ENCODE measurements at regions not wholly inside any gene's neighbourhood (a gene's known extent, or its start where the extent isn't known, plus 50 kb on each side); places are given as distances from the start of the nearest gene placed in this dataset.

DNA sequence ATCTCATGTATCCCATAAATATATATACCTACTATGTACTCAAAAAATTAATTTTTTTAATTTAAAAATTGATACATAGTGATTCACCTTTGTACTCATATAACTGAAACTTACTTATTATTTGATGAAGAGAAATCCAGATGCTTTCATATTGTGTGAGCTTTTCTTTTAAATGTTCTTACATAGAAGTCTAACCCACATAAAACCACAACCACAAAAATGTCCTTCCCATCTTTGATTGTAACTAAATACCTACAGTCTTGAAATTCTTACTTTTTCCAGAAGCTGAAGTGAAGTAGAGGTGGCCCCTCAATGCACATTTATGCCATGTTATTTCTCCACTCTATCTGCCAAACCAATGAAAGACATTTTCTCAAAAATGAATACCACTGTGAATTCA lies 117.9 kb upstream of the COL5A2 start:
- no peak for TF ChIP-seq POLR2A (IDR thresholded peaks at IDR 0.05)
- TF ChIP-seq, protein P1, sequence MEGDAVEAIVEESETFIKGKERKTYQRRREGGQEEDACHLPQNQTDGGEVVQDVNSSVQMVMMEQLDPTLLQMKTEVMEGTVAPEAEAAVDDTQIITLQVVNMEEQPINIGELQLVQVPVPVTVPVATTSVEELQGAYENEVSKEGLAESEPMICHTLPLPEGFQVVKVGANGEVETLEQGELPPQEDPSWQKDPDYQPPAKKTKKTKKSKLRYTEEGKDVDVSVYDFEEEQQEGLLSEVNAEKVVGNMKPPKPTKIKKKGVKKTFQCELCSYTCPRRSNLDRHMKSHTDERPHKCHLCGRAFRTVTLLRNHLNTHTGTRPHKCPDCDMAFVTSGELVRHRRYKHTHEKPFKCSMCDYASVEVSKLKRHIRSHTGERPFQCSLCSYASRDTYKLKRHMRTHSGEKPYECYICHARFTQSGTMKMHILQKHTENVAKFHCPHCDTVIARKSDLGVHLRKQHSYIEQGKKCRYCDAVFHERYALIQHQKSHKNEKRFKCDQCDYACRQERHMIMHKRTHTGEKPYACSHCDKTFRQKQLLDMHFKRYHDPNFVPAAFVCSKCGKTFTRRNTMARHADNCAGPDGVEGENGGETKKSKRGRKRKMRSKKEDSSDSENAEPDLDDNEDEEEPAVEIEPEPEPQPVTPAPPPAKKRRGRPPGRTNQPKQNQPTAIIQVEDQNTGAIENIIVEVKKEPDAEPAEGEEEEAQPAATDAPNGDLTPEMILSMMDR (IDR thresholded peaks at IDR 0.05 in 4 of 5, conservative IDR thresholded peaks at IDR 0.05 in 1 of 5) = no peak
- in situ Hi-C loops (cut with MboI; ENCODE audit: low sequenced_read_pairs in 4 of 4) = loop anchor here in 1 of 4 donors (25.0 kb wide), 1 partner anchor 185 kb away; no protein-coding TSS in a partner anchor
- Histone ChIP-seq H3K27me3 (no peaks in the 10 kb centered on the region), H3K4me3 (no peak overlapping the region), H3K9me3 (no peaks in the 10 kb centered on the region), H3K36me3 (no peaks in the 10 kb centered on the region), H3K27ac (no peak overlapping the region), H3K4me1 (no peaks in the 10 kb centered on the region)
- DNase-seq = no peak
- intact Hi-C loops (cut with DNase I; ENCODE audit: low total_unique reads) = no loop called here
- no peak for ATAC-seq

DNA sequence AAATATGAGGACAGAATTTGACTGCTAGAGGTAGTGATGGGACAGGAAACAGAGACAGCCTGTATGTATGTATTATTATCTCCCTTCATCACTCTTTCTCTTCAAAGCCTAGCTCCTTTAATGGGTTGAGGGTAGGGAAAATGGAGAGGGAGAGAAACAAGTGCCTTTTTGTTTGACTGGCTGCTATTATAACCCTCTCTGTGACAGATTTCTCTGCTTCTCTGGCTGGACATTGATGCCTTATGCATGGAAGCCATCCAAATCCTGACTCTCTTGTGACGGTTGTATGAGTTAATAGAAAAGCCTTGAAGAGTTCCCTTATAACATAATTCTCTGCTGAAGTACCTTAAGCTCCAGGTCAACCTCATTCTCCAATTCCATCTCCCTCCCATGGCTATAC lies 118.5 kb upstream of the COL5A2 start:
- no peak overlapping the region for H3K4me3 ChIP-seq
- no peak for ATAC-seq
- no peaks in the 10 kb centered on the region for H3K4me1 ChIP-seq
- no peaks in the 10 kb centered on the region for H3K36me3 ChIP-seq
- no peak for DNase-seq
- no peaks in the 10 kb centered on the region for H3K27me3 ChIP-seq
- no peak for TF ChIP-seq POLR2A (IDR thresholded peaks at IDR 0.05)
- TF ChIP-seq, protein P1 (IDR thresholded peaks at IDR 0.05 in 4 of 5, conservative IDR thresholded peaks at IDR 0.05 in 1 of 5) = no peak
- in situ Hi-C loops (cut with MboI; ENCODE audit: low sequenced_read_pairs in 4 of 4) = loop anchor here in 1 of 4 donors (25.0 kb wide), 1 partner anchor 186 kb away; no protein-coding TSS in a partner anchor
- H3K9me3 ChIP-seq = no peaks in the 10 kb centered on the region
- H3K27ac ChIP-seq = no peak overlapping the region
- intact Hi-C loops (cut with DNase I; ENCODE audit: low total_unique reads) = no loop called here

DNA sequence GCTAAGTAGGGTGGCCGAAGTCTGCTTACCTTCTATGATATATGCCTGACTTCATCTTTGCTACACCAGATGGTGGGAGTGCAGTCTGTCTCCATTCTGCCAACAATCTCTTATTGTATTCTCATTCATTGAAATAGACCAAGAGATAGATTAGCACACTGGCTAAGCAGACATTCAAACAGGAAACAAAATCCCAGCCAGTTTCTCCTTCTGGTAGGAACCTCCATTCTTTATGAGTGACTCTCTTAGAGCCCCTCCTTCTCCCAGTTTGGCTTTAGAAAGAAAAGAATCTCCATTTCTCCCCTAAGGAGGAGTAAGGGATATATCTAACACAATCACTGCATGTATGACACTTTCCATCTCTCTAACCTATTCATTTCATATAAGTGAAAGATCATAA lies 118.9 kb upstream of the COL5A2 start:
- ATAC-seq (no peak), DNase-seq (no peak)
- in situ Hi-C loops (cut with MboI; ENCODE audit: low sequenced_read_pairs in 4 of 4) (loop anchor here in 1 of 4 donors (25.0 kb wide), 1 partner anchor 186 kb away; no protein-coding TSS in a partner anchor), intact Hi-C loops (cut with DNase I; ENCODE audit: low total_unique reads) (no loop called here)
- H3K4me3 ChIP-seq = no peak overlapping the region
- no peaks in the 10 kb centered on the region for H3K4me1 ChIP-seq
- H3K36me3 ChIP-seq = no peaks in the 10 kb centered on the region
- H3K27ac ChIP-seq = no peak overlapping the region
- no peaks in the 10 kb centered on the region for H3K9me3 ChIP-seq
- TF ChIP-seq, protein P1 (IDR thresholded peaks at IDR 0.05 in 4 of 5, conservative IDR thresholded peaks at IDR 0.05 in 1 of 5) = no peak
- no peak for TF ChIP-seq POLR2A (IDR thresholded peaks at IDR 0.05)
- H3K27me3 ChIP-seq = no peaks in the 10 kb centered on the region

- intact Hi-C loops (cut with DNase I; ENCODE audit: low total_unique reads) (no loop called here), in situ Hi-C loops (cut with MboI; ENCODE audit: low sequenced_read_pairs in 4 of 4) (loop anchor here in 1 of 4 donors (25.0 kb wide), 1 partner anchor 188 kb away; no protein-coding TSS in a partner anchor)
- no peak overlapping the region for H3K27ac ChIP-seq
- no peaks in the 10 kb centered on the region for H3K36me3 ChIP-seq
- H3K4me1 ChIP-seq = no peaks in the 10 kb centered on the region
- H3K27me3 ChIP-seq = no peaks in the 10 kb centered on the region
- H3K4me3 ChIP-seq = no peak overlapping the region
- ATAC-seq (no peak), DNase-seq (no peak)
- H3K9me3 ChIP-seq = no peaks in the 10 kb centered on the region
- no peak for TF ChIP-seq POLR2A (IDR thresholded peaks at IDR 0.05)
- TF ChIP-seq, protein P1 (IDR thresholded peaks at IDR 0.05 in 4 of 5, conservative IDR thresholded peaks at IDR 0.05 in 1 of 5) = no peak
Observed at GRCh38 chr2:189299974-189300373, 120.4 kb upstream of the COL5A2 start.

- DNase-seq = no peak
Observed at GRCh38 chr2:189300916-189301315, 121.4 kb upstream of the COL5A2 start.

More at GRCh38 chr2:189300916-189301315, 121.4 kb upstream of the COL5A2 start:
- TF ChIP-seq, protein P1 (IDR thresholded peaks at IDR 0.05 in 4 of 5, conservative IDR thresholded peaks at IDR 0.05 in 1 of 5) = no peak
- no peak for TF ChIP-seq POLR2A (IDR thresholded peaks at IDR 0.05)
- Histone ChIP-seq H3K36me3 (no peaks in the 10 kb centered on the region), H3K4me1 (no peaks in the 10 kb centered on the region), H3K9me3 (no peaks in the 10 kb centered on the region), H3K4me3 (no peak overlapping the region), H3K27ac (no peak overlapping the region), H3K27me3 (no peaks in the 10 kb centered on the region)
- intact Hi-C loops (cut with DNase I; ENCODE audit: low total_unique reads) (no loop called here), in situ Hi-C loops (cut with MboI; ENCODE audit: low sequenced_read_pairs in 4 of 4) (no loop called here)
- ATAC-seq = no peak

Measured in gastrocnemius medialis (tissue), 4 donors.